HG03139 (cell line): ENCODE measurements at regions not wholly inside any gene's neighbourhood (a gene's known extent, or its start where the extent isn't known, plus 50 kb on each side); places are given as distances from the start of the nearest gene placed in this dataset.

ENCODE experiments used
- ATAC-seq: cut with Tn5 transposase; IDR thresholded peaks from one replicate; pipeline ENCODE4 v1.9.1; 2021; ENCODE audit not compliant: unreplicated experiment

DNA sequence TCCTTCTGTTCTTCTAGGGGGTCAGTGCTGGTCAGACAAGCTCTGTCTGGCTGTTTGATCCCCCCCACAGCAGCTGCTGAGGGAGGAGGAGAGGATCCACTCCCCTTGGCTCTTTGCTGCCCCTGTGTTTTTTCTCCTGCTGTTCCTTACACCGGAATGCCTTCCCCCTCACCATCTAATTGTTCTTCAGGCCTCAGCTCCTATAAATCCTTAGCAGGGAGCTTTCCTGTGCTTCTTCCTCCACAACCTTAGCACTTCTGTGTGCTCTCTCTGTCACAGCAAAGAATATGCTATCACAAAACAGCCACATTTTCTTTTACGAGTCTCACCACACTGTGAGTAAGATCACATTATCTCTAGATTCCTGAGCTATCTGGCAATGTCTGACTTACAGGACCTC is 196.6 kb downstream of the OTOR start:
- no peak for ATAC-seq

- ATAC-seq: no peak
Measured at GRCh38 chr20:16945619-16946018, 197.5 kb downstream of the OTOR start.

DNA sequence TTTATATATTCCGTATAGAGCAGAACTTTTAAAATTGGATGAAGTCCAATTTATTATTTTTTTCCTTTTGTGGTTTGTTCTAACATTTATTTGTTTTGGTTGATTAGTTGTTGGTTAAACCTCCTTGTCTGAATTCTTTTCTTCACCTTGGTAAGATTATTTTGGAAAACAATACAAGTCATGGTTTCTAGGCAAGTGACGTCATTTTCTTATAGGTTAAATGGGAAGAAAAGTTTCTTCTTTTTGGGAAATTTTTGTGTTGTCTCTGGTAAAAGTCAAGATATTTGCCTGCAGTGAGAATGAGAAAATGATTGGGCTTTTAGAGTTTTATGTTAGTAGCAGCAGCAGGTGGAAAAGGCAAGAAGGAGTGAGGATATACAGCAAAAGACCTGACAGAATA is 197.9 kb downstream of the OTOR start:
- ATAC-seq: no peak

- no peak for ATAC-seq
Measured at GRCh38 chr20:16947479-16947878, 199.3 kb downstream of the OTOR start.

GRCh38 chr20:16951876-16952275 is 203.7 kb downstream of the OTOR start:
- ATAC-seq: no peak

DNA sequence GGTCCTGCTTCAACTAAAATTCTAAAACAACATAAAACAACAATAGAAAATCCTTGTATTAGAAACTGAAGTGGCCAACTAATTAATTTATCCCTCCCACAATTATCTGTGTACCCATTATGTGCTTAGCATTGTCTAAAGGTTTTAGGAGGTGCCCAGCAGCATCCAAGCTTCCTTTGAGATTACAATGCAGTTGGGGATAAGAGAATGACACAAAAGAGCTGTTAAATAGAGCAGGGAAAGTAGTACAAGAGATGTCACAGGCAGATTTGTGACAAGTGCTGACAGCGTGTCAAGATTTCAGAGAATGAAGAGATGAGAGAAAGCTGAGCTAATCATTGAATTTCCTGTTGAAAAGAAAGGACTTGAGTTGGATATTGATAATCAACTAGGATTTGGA is 204.8 kb downstream of the OTOR start:
- no peak for ATAC-seq

DNA sequence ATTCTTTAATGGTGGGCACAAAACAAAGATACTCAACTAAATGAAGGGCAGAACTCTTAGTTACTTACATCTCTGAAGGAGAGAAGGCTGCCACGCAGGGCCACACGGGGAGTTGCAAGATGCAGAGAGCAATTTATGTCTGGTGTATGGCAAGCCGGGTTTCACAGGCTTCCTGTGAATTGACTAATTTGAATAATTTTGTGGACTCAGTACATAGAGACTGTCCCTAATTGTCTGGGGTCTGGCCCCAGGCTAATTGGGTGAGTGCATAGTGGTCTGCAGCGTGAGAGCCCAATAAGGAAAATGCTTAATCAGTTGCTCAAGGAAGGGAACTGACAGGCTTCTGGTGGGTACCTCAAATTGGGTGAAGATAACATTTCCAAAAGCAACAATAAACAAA is 205.7 kb downstream of the OTOR start:
- no peak for ATAC-seq

- no peak for ATAC-seq
Measured at GRCh38 chr20:16955462-16955861, 207.3 kb downstream of the OTOR start.

- ATAC-seq: no peak
Measured at GRCh38 chr20:16955971-16956370, 207.8 kb downstream of the OTOR start.

GRCh38 chr20:16965401-16965800 is 217.2 kb downstream of the OTOR start:
- no peak for ATAC-seq

DNA sequence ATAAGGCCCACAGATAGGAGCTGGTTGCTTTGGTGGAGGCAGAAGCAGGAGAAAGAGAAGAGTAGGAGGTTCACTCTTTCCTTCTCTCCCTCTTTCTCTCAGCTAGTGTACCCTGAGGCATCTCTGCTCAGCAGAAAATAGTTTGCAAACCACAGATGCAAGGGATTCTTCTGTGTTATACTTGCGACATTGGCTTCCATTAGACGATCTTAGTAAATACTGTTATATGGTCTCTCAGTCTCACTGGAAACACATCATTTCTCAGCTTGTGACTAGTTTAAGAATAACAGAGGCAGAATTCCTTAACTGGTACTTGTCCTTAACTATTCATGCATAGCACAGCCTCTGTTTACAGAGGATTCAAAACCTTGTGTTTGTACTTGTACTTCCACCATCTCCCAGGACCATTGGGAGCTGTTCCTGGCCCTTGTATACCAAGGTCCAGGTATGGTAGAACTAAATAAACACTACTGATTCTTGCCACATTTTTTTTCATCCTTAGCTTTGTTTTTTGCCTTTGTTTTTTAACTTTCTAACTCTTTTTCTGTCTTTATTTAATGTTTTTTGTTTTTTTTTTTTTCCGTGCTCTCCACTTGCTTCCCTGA is 218.2 kb downstream of the OTOR start:
- ATAC-seq: no peak

DNA sequence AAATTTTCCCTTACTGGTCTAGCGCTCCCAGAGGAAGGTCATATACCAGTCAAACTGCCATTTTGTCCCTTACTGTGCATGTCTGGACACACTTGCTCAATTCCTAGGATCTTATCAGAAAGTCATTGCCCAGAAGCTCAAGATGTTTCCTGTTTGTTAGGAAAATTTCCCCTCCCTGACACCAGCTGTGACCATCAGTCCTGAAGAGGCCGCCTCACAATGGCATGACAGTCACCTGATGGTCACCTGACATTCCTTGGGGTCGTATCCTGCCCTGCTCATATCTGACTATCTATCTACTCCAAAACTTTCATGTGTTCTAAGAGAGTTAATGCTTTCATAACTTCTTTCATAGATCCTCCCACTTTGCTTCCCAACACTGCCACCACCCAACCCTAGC is 219.9 kb downstream of the OTOR start:
- no peak for ATAC-seq

DNA sequence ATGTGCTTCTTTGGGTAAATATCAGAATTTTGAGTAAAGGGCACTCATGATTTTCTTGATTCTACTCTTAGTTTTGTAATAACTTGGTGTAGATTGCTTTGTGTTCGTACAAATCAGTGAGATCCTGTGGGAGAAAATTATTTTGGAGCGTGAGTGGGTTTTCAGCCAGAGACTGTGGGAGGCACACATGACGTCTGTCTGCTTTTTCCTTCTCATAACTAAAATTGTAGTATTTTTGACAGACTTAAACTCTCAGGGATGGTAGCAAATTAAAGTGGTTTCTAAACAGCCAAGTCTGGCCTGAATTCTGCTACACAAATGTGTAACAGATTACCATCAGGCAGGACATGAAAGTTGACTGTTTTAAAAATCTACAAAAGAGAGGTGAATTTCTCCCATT is 222.6 kb downstream of the OTOR start:
- ATAC-seq: no peak

- no peak for ATAC-seq
Measured at GRCh38 chr20:16974080-16974854, 226.1 kb downstream of the OTOR start.

DNA sequence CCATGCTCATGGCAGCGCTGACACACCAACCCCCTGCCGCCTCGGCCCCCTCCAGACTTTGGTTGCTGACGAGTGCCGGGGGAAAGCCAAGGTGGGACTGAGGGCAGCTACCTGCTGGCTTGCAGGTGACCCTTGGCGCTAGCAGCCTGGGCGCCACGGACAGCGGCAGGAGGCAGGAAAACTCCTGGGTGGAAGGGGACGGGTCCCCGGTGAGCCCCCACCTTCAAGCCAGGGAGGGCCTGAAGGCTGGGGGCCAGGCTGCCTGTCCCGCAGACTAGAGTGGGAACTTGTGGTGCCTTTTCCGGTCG is 226.7 kb downstream of the OTOR start:
- ATAC-seq: no peak

DNA sequence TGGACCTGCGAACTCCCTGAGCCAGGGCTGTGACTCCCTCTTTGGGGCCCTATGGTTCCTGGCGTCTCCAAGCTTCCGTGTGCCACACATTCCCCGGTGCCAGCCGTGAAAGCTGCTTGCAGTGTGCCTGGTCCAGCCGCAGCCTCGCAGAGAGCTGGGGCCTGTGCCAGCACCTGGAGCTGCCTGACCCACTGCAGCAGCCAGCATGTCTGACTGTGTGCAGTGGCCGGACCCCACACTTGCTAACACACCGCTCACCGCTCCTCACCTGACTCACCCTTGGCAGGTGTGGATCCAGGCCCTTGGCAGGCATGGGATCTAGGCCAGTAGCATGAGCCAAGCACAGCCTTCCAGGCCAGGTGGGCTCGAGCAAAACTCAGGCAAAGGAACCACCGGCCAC is 227.5 kb downstream of the OTOR start:
- no peak for ATAC-seq

GRCh38 chr20:16978497-16978896 is 230.3 kb downstream of the OTOR start:
- no peak for ATAC-seq

DNA sequence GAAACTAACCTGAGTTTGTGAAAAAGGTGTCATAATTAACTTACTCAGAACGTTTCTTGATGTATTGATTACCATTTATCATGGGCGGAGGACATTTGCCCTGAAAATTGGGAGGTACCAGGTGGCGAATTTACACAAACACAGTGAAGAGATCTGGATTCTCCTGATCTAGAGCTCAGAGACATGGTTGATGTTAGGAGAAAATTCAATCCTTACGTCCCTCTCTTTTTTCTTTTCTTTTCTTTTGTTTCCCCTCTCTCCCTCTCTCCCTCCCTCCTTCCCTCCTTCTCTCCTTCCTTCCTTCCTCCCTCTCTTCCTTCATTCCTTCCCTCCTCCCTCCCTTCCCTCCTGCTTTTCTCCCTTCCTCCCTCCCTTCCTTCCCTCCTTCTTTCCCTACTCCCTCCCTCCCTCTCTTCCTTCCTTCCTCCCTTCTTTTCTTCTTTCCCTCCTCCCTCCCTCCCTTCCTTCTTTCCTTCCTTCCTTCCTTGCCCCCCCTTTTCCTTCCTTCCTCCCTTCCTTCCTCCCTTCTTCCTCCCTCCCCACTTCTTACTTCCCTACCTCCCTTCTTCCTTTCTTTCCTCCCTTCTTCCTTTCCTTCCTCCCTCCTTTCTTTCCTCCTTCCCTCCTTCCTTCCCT is 234.1 kb downstream of the OTOR start:
- no peak for ATAC-seq

DNA sequence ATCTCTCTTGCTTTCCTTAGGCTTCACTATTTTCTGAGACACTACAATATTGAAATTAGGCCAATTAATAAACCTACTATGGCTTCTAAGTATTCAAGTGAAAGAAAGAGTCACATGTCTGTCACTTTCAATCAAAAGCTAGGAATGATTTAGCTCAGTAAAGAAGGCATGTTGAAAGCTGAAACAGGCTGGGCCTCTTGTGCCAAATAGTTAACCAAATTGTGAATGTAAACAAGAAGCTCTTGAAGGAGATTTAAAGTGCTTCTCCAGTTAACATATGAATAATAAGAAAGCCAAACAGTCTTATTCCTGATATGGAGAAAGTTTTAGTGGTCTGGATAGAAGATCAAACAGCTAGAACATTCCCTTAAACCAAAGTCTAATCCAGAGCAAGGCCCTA is 236.3 kb downstream of the OTOR start:
- no peak for ATAC-seq

DNA sequence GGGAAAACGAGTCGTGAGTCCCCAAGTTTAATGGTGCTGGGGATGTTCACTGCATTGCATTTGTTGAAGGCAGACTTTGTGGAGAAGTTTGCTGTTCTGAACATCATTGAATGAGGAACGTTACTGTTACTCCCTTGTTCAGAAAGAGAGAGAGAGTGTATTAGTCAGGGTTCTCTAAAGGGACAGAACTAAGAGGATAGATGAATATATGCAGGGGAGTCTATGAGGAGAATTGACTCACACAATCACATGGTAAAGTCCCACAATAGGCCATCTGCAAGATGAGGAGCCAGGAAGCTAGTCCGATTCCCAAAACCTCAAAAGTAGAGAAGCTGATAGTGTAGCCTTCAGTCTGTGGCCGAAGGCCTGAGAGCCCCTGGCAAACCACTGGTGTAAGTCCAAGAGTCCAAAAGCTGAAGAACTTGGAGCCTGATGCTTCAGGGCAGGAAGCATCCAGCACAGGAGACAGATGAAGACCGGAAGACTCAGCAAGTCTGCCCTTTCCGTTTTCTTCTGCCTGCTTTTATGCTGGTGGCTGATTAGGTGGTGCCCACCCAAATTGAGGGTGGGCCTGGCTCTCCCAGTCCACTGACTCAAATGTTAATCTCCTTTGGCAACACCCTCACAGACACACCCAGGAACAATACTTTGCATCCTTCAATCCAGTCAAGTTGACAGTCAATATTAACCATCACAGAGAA is 223.5 kb upstream of the PCSK2 start:
- ATAC-seq: no peak

- ATAC-seq: no peak
Measured at GRCh38 chr20:17010181-17010580, 216.7 kb upstream of the PCSK2 start.
